GM23338 (cell line): ENCODE measurements at regions not wholly inside any gene's neighbourhood (a gene's known extent, or its start where the extent isn't known, plus 50 kb on each side); places are given as distances from the start of the nearest gene placed in this dataset.

ENCODE experiments used
- ATAC-seq: fragments of 200-7000 bp; cut with Tn5 transposase; 3 replicates; pipeline ENCODE4 v1.9.1; 2020
- DNase-seq: peaks from one replicate; pipeline ENCODE4 v3.0.0-alpha.2; 2015; ENCODE audit warnings: low spot score
- H2AFZ ChIP-seq: fragments of 200-600 bp; sonication (generic); 2 replicates; pipeline ENCODE4 v1.8.0; 2016; ENCODE audit warnings: antibody characterized with exemption, mild to moderate bottlenecking, moderate library complexity
- H3F3A ChIP-seq: fragments of 200-600 bp; sonication (generic); replicated peaks from 2 replicates; pipeline ENCODE4 v1.8.0; 2017; ENCODE audit warnings: antibody characterized with exemption, mixed run types, low read depth
- H3K27ac ChIP-seq: fragments of 200-600 bp; sonication (generic); 2 replicates; pipeline ENCODE4 v1.6.1; 2016; ENCODE audit warnings: low read depth
- H3K27me3 ChIP-seq: fragments of 200-600 bp; sonication (generic); 2 replicates; pipeline ENCODE4 v1.8.0; 2016; ENCODE audit warnings: mild to moderate bottlenecking, mixed run types, moderate library complexity; ENCODE audit not compliant: insufficient read depth
- H3K36me3 ChIP-seq: fragments of 200-600 bp; sonication (generic); 2 replicates; pipeline ENCODE4 v1.8.0; 2016; ENCODE audit warnings: mild to moderate bottlenecking; ENCODE audit not compliant: insufficient read depth
- H3K4me1 ChIP-seq: fragments of 200-600 bp; sonication (generic); 2 replicates; pipeline ENCODE4 v1.8.0; 2016; ENCODE audit warnings: mild to moderate bottlenecking, moderate library complexity; ENCODE audit not compliant: insufficient read depth
- H3K4me2 ChIP-seq: fragments of 200-600 bp; sonication (generic); 2 replicates; pipeline ENCODE4 v1.7.1; 2017; ENCODE audit warnings: mixed run types
- H3K4me3 ChIP-seq: fragments of 200-600 bp; sonication (generic); 2 replicates; pipeline ENCODE4 v1.6.1; 2016; ENCODE audit warnings: mixed run types
- H3K79me2 ChIP-seq: fragments of 200-600 bp; sonication (generic); replicated peaks from 2 replicates; pipeline ENCODE4 v1.8.0; 2017; ENCODE audit warnings: mild to moderate bottlenecking; ENCODE audit not compliant: insufficient read depth
- H3K9me2 ChIP-seq: fragments of 200-600 bp; sonication (generic); 2 replicates; pipeline ENCODE4 v1.8.0; 2017; ENCODE audit not compliant: insufficient read depth
- H4K20me1 ChIP-seq: fragments of 200-600 bp; sonication (generic); replicated peaks from 2 replicates; pipeline ENCODE4 v1.8.0; 2017; ENCODE audit warnings: mild to moderate bottlenecking; ENCODE audit not compliant: insufficient read depth
- H3K27ac Mint-ChIP-seq: 2 replicates; pipeline ENCODE4 v1.8.0; 2020; ENCODE audit warnings: inconsistent platforms, mild to moderate bottlenecking, moderate library complexity, mixed read lengths
- H3K27me3 Mint-ChIP-seq: 3 replicates; pipeline ENCODE4 v1.8.0; 2022; ENCODE audit warnings: low read depth, mild to moderate bottlenecking, moderate library complexity, mixed read lengths, inconsistent platforms; ENCODE audit not compliant: insufficient read depth, poor library complexity
- H3K36me3 Mint-ChIP-seq: 3 replicates; pipeline ENCODE4 v1.8.0; 2021; ENCODE audit warnings: low read depth, mild to moderate bottlenecking, inconsistent platforms, moderate library complexity, mixed read lengths
- H3K4me1 Mint-ChIP-seq: 3 replicates; pipeline ENCODE4 v1.8.0; 2020; ENCODE audit warnings: mild to moderate bottlenecking, inconsistent platforms, mixed read lengths
- H3K4me3 Mint-ChIP-seq: 3 replicates; pipeline ENCODE4 v1.8.0; 2021; ENCODE audit warnings: moderate library complexity, mild to moderate bottlenecking, inconsistent platforms, mixed read lengths
- H3K9me3 Mint-ChIP-seq: 3 replicates; pipeline ENCODE4 v1.8.0; 2020; ENCODE audit warnings: moderate library complexity, mild to moderate bottlenecking, inconsistent platforms, mixed read lengths
- CREB1 ChIP-seq: fragments of 250-450 bp; sonication (Bioruptor Pico); IDR thresholded peaks from 2 replicates; pipeline ENCODE4 v1.5.0; 2020; ENCODE audit warnings: low read depth, mild to moderate bottlenecking, moderate library complexity
- EZH2 ChIP-seq: fragments of 200-600 bp; sonication (generic); IDR thresholded peaks from one replicate; pipeline ENCODE4 v1.8.0; 2017; ENCODE audit warnings: antibody characterized with exemption, mild to moderate bottlenecking, low read depth; ENCODE audit not compliant: unreplicated experiment
- EZH2phosphoT487 ChIP-seq: fragments of 200-600 bp; sonication (generic); IDR thresholded peaks from one replicate; pipeline ENCODE4 v1.8.1; 2018; ENCODE audit warnings: antibody characterized with exemption; ENCODE audit not compliant: unreplicated experiment
- JUNB ChIP-seq: IDR thresholded peaks from one replicate; pipeline ENCODE4 v1.6.1; 2016; ENCODE audit warnings: antibody characterized with exemption; ENCODE audit not compliant: unreplicated experiment
- NANOG ChIP-seq: IDR thresholded peaks from 2 replicates; pipeline ENCODE4 v1.6.1; 2016; ENCODE audit warnings: antibody characterized with exemption, borderline replicate concordance
- POLR2AphosphoS5 ChIP-seq: IDR thresholded peaks from 2 replicates; pipeline ENCODE4 v1.6.1; 2016; ENCODE audit warnings: antibody characterized with exemption, low read depth
- STAT1 ChIP-seq: IDR thresholded peaks from one replicate; pipeline ENCODE4 v1.6.1; 2016; ENCODE audit warnings: antibody characterized with exemption; ENCODE audit not compliant: unreplicated experiment
- ZNF114 ChIP-seq: fragments of 250-450 bp; sonication (Bioruptor Pico); IDR thresholded peaks from 2 replicates; pipeline ENCODE4 v1.5.0; 2020; ENCODE audit warnings: mild to moderate bottlenecking, moderate library complexity
- ZNF331 ChIP-seq: fragments of 250-450 bp; sonication (Bioruptor Pico); IDR thresholded peaks from 2 replicates; pipeline ENCODE4 v1.5.0; 2020; ENCODE audit warnings: low read depth, mild to moderate bottlenecking, moderate library complexity
- TF ChIP-seq, protein P1 (sequence below): IDR thresholded peaks from 2 replicates; pipeline ENCODE4 v1.6.1; 2016; ENCODE audit warnings: antibody characterized with exemption
- TF ChIP-seq, protein P2 (sequence below), 2 experiments: fragments of 200-600 bp in 1 of 2; sonication (generic) in 1 of 2; conservative IDR thresholded peaks; 2 replicates each; pipeline versions ENCODE4 v1.5.1 to v1.6.1; 2016 to 2017; ENCODE audit warnings: antibody characterized with exemption in 2 of 2, low read depth in 2 of 2, mild to moderate bottlenecking in 2 of 2, moderate library complexity in 1 of 2
- TF ChIP-seq, protein P3 (sequence below): fragments of 250-450 bp; sonication (Bioruptor Pico); IDR thresholded peaks from 2 replicates; pipeline ENCODE4 v1.5.0; 2020; ENCODE audit warnings: mild to moderate bottlenecking, moderate library complexity
- TF ChIP-seq, protein P4 (sequence below): IDR thresholded peaks from one replicate; pipeline ENCODE4 v1.6.1; 2018; ENCODE audit warnings: antibody characterized with exemption; ENCODE audit not compliant: unreplicated experiment

DNA sequence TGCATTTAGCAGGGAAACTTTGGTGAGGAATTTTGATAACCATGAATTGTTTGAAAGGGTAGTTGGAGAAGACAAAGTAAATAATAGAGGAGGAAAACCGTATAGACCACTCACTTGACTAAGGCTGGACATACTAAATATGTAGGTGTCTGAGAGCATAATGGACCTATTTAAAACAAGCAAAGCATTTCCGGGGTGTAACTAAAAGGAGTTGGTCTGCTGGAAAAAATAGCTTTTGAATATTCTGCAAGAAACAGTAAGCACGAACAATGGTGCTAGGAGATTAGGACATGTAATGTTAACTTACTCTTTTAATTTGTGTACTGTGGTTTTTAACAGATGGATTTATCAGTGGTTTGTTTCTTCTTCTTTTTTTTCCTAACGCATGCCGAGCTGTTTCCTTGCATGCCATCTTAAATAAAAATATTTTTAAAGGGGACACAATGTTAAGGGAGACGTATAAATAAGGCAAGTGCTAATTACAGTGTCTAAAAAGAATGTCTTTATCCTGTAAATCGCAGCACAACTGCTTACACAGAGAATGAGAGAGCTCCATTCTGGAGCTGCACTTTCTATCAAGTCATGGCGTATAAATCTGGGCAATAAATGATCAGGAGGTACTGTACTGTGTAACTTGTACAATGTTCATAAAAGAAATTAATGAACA, 492.1 kb downstream of the LMO4 start:
- Histone ChIP-seq H3K79me2 (no peaks in the 10 kb centered on the region), H3K27me3 (no peaks in the 10 kb centered on the region), H2AFZ (peak overlapping the region; percentile 23), H3K9me2 (no peaks in the 10 kb centered on the region; the same call in 1 of the 2 replicates), H3K27ac (no peak overlapping the region), H3F3A (no peaks in the 10 kb centered on the region), H3K4me3 (no peak overlapping the region), H3K36me3 (no peaks in the 10 kb centered on the region), H3K4me2 (no peak overlapping the region), H3K4me1 (no peaks in the 10 kb centered on the region; the same call in 1 of the 2 replicates), H4K20me1 (no peaks in the 10 kb centered on the region)
- Mint-ChIP-seq H3K27me3 (peaks cover 2% of the 10 kb centered on the region), H3K4me1 (peaks cover 15% of the 10 kb centered on the region), H3K36me3 (no peaks in the 10 kb centered on the region), H3K27ac (peak overlapping the region; percentile 5; the same call in 1 of the 2 replicates), H3K4me3 (no peak overlapping the region), H3K9me3 (no peaks in the 10 kb centered on the region)
- ATAC-seq (no peak), DNase-seq (no peak)
- no peak for TF ChIP-seq STAT1
- TF ChIP-seq NANOG = no peak
- TF ChIP-seq, protein P1, sequence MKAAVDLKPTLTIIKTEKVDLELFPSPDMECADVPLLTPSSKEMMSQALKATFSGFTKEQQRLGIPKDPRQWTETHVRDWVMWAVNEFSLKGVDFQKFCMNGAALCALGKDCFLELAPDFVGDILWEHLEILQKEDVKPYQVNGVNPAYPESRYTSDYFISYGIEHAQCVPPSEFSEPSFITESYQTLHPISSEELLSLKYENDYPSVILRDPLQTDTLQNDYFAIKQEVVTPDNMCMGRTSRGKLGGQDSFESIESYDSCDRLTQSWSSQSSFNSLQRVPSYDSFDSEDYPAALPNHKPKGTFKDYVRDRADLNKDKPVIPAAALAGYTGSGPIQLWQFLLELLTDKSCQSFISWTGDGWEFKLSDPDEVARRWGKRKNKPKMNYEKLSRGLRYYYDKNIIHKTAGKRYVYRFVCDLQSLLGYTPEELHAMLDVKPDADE = no peak
- no peak for TF ChIP-seq EZH2
- no peak for TF ChIP-seq ZNF331 (CRISPR knock-in tag)
- no peak for TF ChIP-seq ZNF114 (CRISPR knock-in tag)
- TF ChIP-seq, protein P2, sequence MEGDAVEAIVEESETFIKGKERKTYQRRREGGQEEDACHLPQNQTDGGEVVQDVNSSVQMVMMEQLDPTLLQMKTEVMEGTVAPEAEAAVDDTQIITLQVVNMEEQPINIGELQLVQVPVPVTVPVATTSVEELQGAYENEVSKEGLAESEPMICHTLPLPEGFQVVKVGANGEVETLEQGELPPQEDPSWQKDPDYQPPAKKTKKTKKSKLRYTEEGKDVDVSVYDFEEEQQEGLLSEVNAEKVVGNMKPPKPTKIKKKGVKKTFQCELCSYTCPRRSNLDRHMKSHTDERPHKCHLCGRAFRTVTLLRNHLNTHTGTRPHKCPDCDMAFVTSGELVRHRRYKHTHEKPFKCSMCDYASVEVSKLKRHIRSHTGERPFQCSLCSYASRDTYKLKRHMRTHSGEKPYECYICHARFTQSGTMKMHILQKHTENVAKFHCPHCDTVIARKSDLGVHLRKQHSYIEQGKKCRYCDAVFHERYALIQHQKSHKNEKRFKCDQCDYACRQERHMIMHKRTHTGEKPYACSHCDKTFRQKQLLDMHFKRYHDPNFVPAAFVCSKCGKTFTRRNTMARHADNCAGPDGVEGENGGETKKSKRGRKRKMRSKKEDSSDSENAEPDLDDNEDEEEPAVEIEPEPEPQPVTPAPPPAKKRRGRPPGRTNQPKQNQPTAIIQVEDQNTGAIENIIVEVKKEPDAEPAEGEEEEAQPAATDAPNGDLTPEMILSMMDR (conservative IDR thresholded peaks at IDR 0.05; ENCODE audit: low read depth in 2 of 2) = no peak
- no peak for TF ChIP-seq JUNB
- TF ChIP-seq, protein P3, sequence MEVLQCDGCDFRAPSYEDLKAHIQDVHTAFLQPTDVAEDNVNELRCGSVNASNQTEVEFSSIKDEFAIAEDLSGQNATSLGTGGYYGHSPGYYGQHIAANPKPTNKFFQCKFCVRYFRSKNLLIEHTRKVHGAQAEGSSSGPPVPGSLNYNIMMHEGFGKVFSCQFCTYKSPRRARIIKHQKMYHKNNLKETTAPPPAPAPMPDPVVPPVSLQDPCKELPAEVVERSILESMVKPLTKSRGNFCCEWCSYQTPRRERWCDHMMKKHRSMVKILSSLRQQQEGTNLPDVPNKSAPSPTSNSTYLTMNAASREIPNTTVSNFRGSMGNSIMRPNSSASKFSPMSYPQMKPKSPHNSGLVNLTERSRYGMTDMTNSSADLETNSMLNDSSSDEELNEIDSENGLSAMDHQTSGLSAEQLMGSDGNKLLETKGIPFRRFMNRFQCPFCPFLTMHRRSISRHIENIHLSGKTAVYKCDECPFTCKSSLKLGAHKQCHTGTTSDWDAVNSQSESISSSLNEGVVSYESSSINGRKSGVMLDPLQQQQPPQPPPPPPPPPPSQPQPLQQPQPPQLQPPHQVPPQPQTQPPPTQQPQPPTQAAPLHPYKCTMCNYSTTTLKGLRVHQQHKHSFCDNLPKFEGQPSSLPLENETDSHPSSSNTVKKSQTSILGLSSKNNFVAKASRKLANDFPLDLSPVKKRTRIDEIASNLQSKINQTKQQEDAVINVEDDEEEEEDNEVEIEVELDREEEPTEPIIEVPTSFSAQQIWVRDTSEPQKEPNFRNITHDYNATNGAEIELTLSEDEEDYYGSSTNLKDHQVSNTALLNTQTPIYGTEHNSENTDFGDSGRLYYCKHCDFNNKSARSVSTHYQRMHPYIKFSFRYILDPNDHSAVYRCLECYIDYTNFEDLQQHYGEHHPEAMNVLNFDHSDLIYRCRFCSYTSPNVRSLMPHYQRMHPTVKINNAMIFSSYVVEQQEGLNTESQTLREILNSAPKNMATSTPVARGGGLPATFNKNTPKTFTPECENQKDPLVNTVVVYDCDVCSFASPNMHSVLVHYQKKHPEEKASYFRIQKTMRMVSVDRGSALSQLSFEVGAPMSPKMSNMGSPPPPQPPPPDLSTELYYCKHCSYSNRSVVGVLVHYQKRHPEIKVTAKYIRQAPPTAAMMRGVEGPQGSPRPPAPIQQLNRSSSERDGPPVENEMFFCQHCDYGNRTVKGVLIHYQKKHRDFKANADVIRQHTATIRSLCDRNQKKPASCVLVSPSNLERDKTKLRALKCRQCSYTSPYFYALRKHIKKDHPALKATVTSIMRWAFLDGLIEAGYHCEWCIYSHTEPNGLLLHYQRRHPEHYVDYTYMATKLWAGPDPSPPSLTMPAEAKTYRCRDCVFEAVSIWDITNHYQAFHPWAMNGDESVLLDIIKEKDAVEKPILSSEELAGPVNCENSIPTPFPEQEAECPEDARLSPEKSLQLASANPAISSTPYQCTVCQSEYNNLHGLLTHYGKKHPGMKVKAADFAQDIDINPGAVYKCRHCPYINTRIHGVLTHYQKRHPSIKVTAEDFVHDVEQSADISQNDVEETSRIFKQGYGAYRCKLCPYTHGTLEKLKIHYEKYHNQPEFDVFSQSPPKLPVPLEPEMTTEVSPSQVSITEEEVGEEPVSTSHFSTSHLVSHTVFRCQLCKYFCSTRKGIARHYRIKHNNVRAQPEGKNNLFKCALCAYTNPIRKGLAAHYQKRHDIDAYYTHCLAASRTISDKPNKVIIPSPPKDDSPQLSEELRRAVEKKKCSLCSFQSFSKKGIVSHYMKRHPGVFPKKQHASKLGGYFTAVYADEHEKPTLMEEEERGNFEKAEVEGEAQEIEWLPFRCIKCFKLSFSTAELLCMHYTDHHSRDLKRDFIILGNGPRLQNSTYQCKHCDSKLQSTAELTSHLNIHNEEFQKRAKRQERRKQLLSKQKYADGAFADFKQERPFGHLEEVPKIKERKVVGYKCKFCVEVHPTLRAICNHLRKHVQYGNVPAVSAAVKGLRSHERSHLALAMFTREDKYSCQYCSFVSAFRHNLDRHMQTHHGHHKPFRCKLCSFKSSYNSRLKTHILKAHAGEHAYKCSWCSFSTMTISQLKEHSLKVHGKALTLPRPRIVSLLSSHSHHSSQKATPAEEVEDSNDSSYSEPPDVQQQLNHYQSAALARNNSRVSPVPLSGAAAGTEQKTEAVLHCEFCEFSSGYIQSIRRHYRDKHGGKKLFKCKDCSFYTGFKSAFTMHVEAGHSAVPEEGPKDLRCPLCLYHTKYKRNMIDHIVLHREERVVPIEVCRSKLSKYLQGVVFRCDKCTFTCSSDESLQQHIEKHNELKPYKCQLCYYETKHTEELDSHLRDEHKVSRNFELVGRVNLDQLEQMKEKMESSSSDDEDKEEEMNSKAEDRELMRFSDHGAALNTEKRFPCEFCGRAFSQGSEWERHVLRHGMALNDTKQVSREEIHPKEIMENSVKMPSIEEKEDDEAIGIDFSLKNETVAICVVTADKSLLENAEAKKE = no peak
- TF ChIP-seq, protein P4, sequence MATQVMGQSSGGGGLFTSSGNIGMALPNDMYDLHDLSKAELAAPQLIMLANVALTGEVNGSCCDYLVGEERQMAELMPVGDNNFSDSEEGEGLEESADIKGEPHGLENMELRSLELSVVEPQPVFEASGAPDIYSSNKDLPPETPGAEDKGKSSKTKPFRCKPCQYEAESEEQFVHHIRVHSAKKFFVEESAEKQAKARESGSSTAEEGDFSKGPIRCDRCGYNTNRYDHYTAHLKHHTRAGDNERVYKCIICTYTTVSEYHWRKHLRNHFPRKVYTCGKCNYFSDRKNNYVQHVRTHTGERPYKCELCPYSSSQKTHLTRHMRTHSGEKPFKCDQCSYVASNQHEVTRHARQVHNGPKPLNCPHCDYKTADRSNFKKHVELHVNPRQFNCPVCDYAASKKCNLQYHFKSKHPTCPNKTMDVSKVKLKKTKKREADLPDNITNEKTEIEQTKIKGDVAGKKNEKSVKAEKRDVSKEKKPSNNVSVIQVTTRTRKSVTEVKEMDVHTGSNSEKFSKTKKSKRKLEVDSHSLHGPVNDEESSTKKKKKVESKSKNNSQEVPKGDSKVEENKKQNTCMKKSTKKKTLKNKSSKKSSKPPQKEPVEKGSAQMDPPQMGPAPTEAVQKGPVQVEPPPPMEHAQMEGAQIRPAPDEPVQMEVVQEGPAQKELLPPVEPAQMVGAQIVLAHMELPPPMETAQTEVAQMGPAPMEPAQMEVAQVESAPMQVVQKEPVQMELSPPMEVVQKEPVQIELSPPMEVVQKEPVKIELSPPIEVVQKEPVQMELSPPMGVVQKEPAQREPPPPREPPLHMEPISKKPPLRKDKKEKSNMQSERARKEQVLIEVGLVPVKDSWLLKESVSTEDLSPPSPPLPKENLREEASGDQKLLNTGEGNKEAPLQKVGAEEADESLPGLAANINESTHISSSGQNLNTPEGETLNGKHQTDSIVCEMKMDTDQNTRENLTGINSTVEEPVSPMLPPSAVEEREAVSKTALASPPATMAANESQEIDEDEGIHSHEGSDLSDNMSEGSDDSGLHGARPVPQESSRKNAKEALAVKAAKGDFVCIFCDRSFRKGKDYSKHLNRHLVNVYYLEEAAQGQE = no peak
- no peak for TF ChIP-seq POLR2AphosphoS5
- TF ChIP-seq CREB1 = no peak
- no peak for TF ChIP-seq EZH2phosphoT487
